Neural cell (in vitro differentiated cells): ENCODE measurements at regions not wholly inside any gene's neighbourhood (a gene's known extent, or its start where the extent isn't known, plus 50 kb on each side); places are given as distances from the start of the nearest gene placed in this dataset.

ENCODE experiments used
- H2AFZ ChIP-seq: fragments of 200-600, 300-800 bp; sonication (generic), shearing (Covaris generic); 2 replicates; pipeline ENCODE4 v1.6.0; 2014; ENCODE audit warnings: low read depth, mild to moderate bottlenecking, antibody characterized with exemption, low read length, moderate library complexity
- H3F3A ChIP-seq: fragments of 200-600 bp; shearing (Covaris generic); 2 replicates; pipeline ENCODE4 v1.6.1; 2016; ENCODE audit warnings: mild to moderate bottlenecking, moderate library complexity, mixed read lengths, antibody characterized with exemption, low read length; ENCODE audit not compliant: insufficient read depth, poor library complexity, severe bottlenecking
- H3K27ac ChIP-seq: fragments of 200-600, 300-800 bp; sonication (generic), shearing (Covaris generic); 2 replicates; pipeline ENCODE4 v1.5.1; 2014; ENCODE audit warnings: mild to moderate bottlenecking, low read length, moderate library complexity
- H3K27me3 ChIP-seq: fragments of 300-800, 200-600 bp; sonication (generic), shearing (Covaris generic); 2 replicates; pipeline ENCODE4 v1.6.0; 2014; ENCODE audit warnings: mild to moderate bottlenecking, low read depth, low read length, moderate library complexity; ENCODE audit not compliant: insufficient read depth
- H3K36me3 ChIP-seq: fragments of 300-800, 200-600 bp; sonication (generic), shearing (Covaris generic); 2 replicates; pipeline ENCODE4 v1.5.1; 2014; ENCODE audit warnings: mild to moderate bottlenecking, antibody characterized with exemption, low read length, moderate library complexity; ENCODE audit not compliant: insufficient read depth
- H3K4me2 ChIP-seq: fragments of 300-800, 200-600 bp; sonication (generic), shearing (Covaris generic); 2 replicates; pipeline ENCODE4 v1.6.0; 2014; ENCODE audit warnings: mild to moderate bottlenecking, low read length
- H3K4me3 ChIP-seq: fragments of 300-800, 200-600 bp; sonication (generic), shearing (Covaris generic); 2 replicates; pipeline ENCODE4 v1.5.1; 2014; ENCODE audit warnings: mild to moderate bottlenecking, low read length, moderate library complexity
- H3K79me2 ChIP-seq: fragments of 200-600 bp; shearing (Covaris generic); replicated peaks from 2 replicates; pipeline ENCODE4 v1.6.0; 2014; ENCODE audit warnings: mild to moderate bottlenecking, low read length, moderate library complexity; ENCODE audit not compliant: insufficient read depth
- H3K9ac ChIP-seq: fragments of 300-800, 200-600 bp; sonication (generic), shearing (Covaris generic); 2 replicates; pipeline ENCODE4 v1.6.1; 2016; ENCODE audit warnings: mild to moderate bottlenecking, low read length, mixed read lengths
- H3K9me2 ChIP-seq: fragments of 200-600 bp; shearing (Covaris generic); 2 replicates; pipeline ENCODE4 v1.6.1; 2016; ENCODE audit warnings: mild to moderate bottlenecking, low read length, mixed read lengths; ENCODE audit not compliant: insufficient read depth
- H3K9me3 ChIP-seq: fragments of 200-600, 300-800 bp; sonication (generic), shearing (Covaris generic); 2 replicates; pipeline ENCODE4 v1.6.1; 2016; ENCODE audit warnings: mild to moderate bottlenecking, mixed run types, low read length, moderate library complexity, mixed read lengths
- H4K20me1 ChIP-seq: fragments of 200-600 bp; shearing (Covaris generic); 2 replicates; pipeline ENCODE4 v1.6.1; 2016; ENCODE audit warnings: mild to moderate bottlenecking, mixed run types; ENCODE audit not compliant: insufficient read depth
- CTCF ChIP-seq: fragments of 450-650 bp; IDR thresholded peaks from 2 replicates; pipeline ENCODE4 v1.5.1; 2014; ENCODE audit warnings: antibody characterized with exemption, mild to moderate bottlenecking, moderate library complexity; ENCODE audit not compliant: poor library complexity, severe bottlenecking
- EP300 ChIP-seq: fragments of 450-650 bp; conservative IDR thresholded peaks from 2 replicates; pipeline ENCODE4 v1.6.1; 2014; ENCODE audit warnings: antibody characterized with exemption, mild to moderate bottlenecking, moderate library complexity; ENCODE audit not compliant: poor library complexity, severe bottlenecking
- EZH2 ChIP-seq: fragments of 200-600, 300-800 bp; shearing (Covaris generic), sonication (generic); IDR thresholded peaks from 2 replicates; pipeline ENCODE4 v1.6.1; 2014; ENCODE audit warnings: antibody characterized with exemption, low read length, borderline replicate concordance, mild to moderate bottlenecking; ENCODE audit not compliant: insufficient read depth, poor library complexity, severe bottlenecking
- MXI1 ChIP-seq: fragments of 450-650 bp; conservative IDR thresholded peaks from 2 replicates; pipeline ENCODE4 v1.6.1; 2014; ENCODE audit warnings: antibody characterized with exemption, mild to moderate bottlenecking; ENCODE audit not compliant: poor library complexity, severe bottlenecking
- POLR2AphosphoS5 ChIP-seq: IDR thresholded peaks from 2 replicates; pipeline ENCODE4 v1.6.1; 2012
- RAD21 ChIP-seq: fragments of 450-650 bp; conservative IDR thresholded peaks from 2 replicates; pipeline ENCODE4 v1.6.1; 2014; ENCODE audit warnings: antibody characterized with exemption, mild to moderate bottlenecking, moderate library complexity
- REST ChIP-seq: IDR thresholded peaks from 2 replicates; pipeline ENCODE4 v1.6.1; 2012; ENCODE audit warnings: borderline replicate concordance
- SMC3 ChIP-seq: fragments of 450-650 bp; conservative IDR thresholded peaks from 2 replicates; pipeline ENCODE4 v1.6.1; 2014; ENCODE audit warnings: antibody characterized with exemption, mild to moderate bottlenecking, moderate library complexity; ENCODE audit not compliant: poor library complexity
- TAF1 ChIP-seq: IDR thresholded peaks from 2 replicates; pipeline ENCODE4 v1.6.1; 2012; ENCODE audit warnings: low read depth

- H3K9me3 ChIP-seq: no peaks in the 10 kb centered on the region
- no peaks in the 10 kb centered on the region for H3F3A ChIP-seq
- H3K27ac ChIP-seq: no peak overlapping the region
- no peaks in the 10 kb centered on the region for H3K9me2 ChIP-seq
- no peak overlapping the region for H2AFZ ChIP-seq
- no peak overlapping the region for H3K9ac ChIP-seq
- no peak for TF ChIP-seq POLR2AphosphoS5
- no peak for TF ChIP-seq MXI1
- no peak for TF ChIP-seq SMC3
- TF ChIP-seq REST: no peak
- no peak for TF ChIP-seq RAD21
- no peak for TF ChIP-seq EP300
- TF ChIP-seq EZH2: no peak
- TF ChIP-seq CTCF: no peak
- TF ChIP-seq TAF1: no peak
- no peaks in the 10 kb centered on the region for H3K36me3 ChIP-seq
- H3K4me3 ChIP-seq: no peak overlapping the region
- H3K4me2 ChIP-seq: no peak overlapping the region
- H4K20me1 ChIP-seq: no peaks in the 10 kb centered on the region
- no peaks in the 10 kb centered on the region for H3K79me2 ChIP-seq
- no peaks in the 10 kb centered on the region for H3K27me3 ChIP-seq
Observed at GRCh38 chr2:185633621-185634020, 105.0 kb upstream of the FSIP2 start.

- Histone ChIP-seq H3K27ac (no peak overlapping the region), H3K27me3 (no peaks in the 10 kb centered on the region), H2AFZ (no peak overlapping the region), H3K4me2 (no peak overlapping the region), H4K20me1 (no peaks in the 10 kb centered on the region), H3K9ac (no peak overlapping the region), H3K36me3 (no peaks in the 10 kb centered on the region), H3K9me3 (no peaks in the 10 kb centered on the region), H3K9me2 (no peaks in the 10 kb centered on the region), H3K4me3 (no peak overlapping the region), H3F3A (no peaks in the 10 kb centered on the region), H3K79me2 (no peaks in the 10 kb centered on the region)
- no peak for TF ChIP-seq MXI1
- TF ChIP-seq POLR2AphosphoS5: no peak
- no peak for TF ChIP-seq CTCF
- no peak for TF ChIP-seq TAF1
Observed at GRCh38 chr2:185638771-185639170, 99.8 kb upstream of the FSIP2 start.
